ENCODE measurements at regions not wholly inside any gene's neighbourhood (a gene's known extent, or its start where the extent isn't known, plus 50 kb on each side); places are given as distances from the start of the nearest gene placed in this dataset.

- TF ChIP-seq EZH2phosphoT487 (IDR thresholded peaks at IDR 0.05; ENCODE audit: low read depth, severe bottlenecking, unreplicated experiment): no peak
- no peak for TF ChIP-seq CTCF (IDR thresholded peaks at IDR 0.05; ENCODE audit: poor library complexity)
Measured at GRCh38 chr21:31399591-31399990, 55.5 kb upstream of the TIAM1 start.

Measured in hepatocyte (in vitro differentiated cells).